ENCODE measurements at regions not wholly inside any gene's neighbourhood (a gene's known extent, or its start where the extent isn't known, plus 50 kb on each side); places are given as distances from the start of the nearest gene placed in this dataset.

DNA sequence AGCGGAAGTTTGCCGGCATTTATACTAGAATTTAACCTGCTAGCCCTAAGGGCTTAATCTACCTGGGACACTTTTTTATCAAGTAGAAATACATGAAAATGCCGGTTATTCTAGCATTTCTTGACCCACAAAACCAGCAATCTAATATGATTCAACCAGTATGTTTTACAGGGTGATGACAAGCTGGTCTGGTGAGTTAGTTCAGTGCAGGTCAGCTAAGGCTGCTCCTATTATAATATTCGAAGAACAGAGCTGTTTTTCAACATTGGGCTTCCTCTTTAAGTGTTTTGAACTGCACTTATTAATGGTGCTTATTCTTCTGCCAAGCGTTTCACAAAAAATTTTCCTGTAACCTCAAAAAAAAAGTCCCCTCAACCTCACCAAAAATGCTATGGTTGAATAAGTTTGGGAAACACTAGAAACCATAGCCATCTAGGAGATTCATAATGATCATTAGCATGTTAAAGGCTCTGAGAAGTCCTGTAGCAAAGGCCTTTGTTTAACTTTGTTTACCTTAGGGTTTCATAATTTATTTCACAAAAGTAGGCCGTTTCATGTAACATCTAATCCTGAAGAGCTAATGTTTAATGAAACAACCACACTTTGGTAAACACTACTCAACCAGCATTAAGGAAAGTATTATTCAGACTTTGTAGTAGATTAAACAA, 526.6 kb downstream of the KLF12 start:
- Mint-ChIP-seq H3K9me3 (peaks cover 0 to under 1% of the 10 kb centered on the region in 2 donors), H3K27ac (no peak overlapping the region), H3K36me3 (no peaks in the 10 kb centered on the region)
- ATAC-seq, result no peak
- no peak for DNase-seq (ENCODE audit: low spot score in 2 of 2)

GRCh38 chr13:73603646-73604045, 530.6 kb downstream of the KLF12 start:
- DNase-seq (ENCODE audit: low spot score in 2 of 2), result no peak
- Mint-ChIP-seq H3K36me3 (no peaks in the 10 kb centered on the region), H3K27ac (no peak overlapping the region), H3K9me3 (no peaks in the 10 kb centered on the region)
- ATAC-seq, result no peak

DNA sequence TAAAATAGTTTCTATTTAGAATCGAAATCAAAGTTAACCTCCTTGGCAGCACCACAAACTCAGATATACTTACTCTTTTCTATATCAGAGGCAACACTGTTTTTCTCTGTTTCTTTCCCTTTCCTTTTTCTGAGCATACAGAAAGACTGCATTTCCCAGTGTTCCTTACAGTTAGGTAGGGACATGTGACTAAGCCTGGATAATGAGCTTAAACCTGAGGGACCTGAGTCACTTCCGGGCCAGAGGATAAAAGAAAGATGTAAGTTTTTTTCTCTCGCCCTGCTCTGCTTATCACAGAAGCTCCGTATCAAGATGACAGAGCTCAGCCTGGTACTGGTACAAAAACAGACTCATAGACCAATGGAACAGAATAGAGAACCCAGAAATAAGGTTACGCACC, 531.9 kb downstream of the KLF12 start:
- Mint-ChIP-seq H3K36me3 (no peaks in the 10 kb centered on the region), H3K9me3 (peaks cover 0 to 4% of the 10 kb centered on the region in 2 donors), H3K27ac (no peak overlapping the region)
- ATAC-seq (peak in 1 of 2 donors; percentile 43), DNase-seq (ENCODE audit: low spot score in 2 of 2) (no peak)

DNA sequence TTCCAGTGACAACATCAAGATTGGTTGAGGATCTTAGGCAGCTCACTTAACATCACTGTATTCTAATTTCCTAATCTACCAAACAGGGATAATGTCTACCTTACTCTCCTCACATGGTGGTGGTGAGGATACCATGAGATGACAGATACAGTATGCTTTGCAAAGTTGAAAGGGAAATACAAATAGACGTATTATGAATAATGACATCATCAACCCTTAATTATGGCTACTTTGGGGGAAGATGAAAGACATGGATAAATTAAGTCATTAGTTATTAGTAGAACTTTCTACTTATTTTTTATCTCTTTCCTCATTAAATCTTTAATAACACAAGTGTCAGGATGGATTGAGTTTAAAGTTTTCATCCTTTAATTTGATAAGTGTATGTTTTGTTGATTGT, 532.5 kb downstream of the KLF12 start:
- Mint-ChIP-seq H3K27ac (no peak overlapping the region), H3K9me3 (peaks cover 0 to 4% of the 10 kb centered on the region in 2 donors), H3K36me3 (no peaks in the 10 kb centered on the region)
- ATAC-seq (no peak), DNase-seq (ENCODE audit: low spot score in 2 of 2) (no peak)

GRCh38 chr13:73599232-73600128, 534.7 kb downstream of the KLF12 start:
- H3K36me3 Mint-ChIP-seq, result no peaks in the 10 kb centered on the region
- no peak overlapping the region for H3K27ac Mint-ChIP-seq
- no peak for ATAC-seq
- H3K9me3 Mint-ChIP-seq, result peaks cover 0 to 4% of the 10 kb centered on the region in 2 donors
- DNase-seq (ENCODE audit: low spot score in 2 of 2), result no peak

DNA sequence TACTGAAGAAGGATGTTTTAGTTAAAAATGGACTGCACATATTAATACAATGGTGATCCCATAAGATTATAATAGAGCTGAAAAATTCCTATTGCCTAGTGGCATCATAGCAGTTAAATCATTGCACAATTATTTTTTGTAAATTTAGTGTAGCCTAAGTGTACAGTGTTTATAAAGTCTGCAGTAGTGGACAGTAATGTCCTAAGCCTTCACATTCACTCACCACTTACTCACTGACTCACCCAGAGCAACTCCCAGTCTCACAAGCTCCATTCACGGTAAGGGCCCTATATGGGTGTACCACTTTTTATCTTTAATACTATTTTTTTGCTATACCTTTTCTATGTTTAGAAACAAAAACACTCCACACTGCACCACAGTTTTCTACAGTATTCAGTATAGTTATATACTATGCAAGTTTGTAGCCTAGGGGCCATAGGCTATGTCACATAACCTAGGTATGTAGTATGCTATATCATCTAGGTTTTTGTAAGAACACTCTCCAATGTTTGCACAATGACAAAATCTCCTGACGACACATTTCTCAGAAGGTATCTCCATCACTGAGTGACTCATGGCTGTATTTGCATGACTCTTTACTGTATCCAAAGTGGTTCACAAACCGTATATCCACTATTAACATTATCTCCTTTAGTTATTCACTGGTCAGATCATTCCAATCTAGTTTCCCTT, 536.0 kb downstream of the KLF12 start:
- DNase-seq (ENCODE audit: low spot score in 2 of 2) (no peak), ATAC-seq (peak; percentile 16 to 46)
- Mint-ChIP-seq H3K36me3 (no peaks in the 10 kb centered on the region), H3K27ac (no peak overlapping the region), H3K9me3 (peaks cover 0 to 4% of the 10 kb centered on the region in 2 donors)

GRCh38 chr13:73596382-73596781, 537.6 kb downstream of the KLF5 start:
- H3K27ac Mint-ChIP-seq, result no peak overlapping the region
- peaks cover 0 to 4% of the 10 kb centered on the region in 2 donors for H3K9me3 Mint-ChIP-seq
- no peaks in the 10 kb centered on the region for H3K36me3 Mint-ChIP-seq
- DNase-seq (ENCODE audit: low spot score in 2 of 2) (no peak), ATAC-seq (peak in 1 of 2 donors; percentile 43)

DNA sequence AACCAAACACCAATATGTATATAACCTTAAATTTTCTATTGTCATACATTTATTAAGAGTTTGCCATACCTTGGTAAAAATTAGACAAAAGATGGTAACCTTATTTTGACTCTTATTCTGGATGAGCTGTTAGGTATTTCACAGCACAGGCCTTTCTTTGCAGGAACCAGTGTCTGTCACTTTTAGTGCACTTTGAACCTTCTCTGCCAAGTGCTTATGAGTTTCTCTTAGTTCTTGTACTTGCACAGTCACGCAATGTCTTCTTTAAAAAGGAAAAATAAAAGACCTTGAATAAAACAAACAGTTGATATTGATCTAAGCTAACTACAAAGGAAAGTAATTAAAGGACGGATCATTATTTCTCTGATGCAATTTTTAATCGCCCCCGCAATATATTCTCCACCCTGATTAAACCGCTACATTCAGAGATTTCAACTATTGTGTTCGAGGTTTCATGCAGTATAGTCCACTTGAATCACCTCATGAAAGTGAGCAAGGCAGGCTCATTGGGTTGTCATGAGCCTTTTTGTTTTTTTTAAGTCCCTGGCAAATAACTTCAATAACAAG, 534.5 kb downstream of the KLF5 start:
- no peaks in the 10 kb centered on the region for H3K36me3 Mint-ChIP-seq
- H3K27ac Mint-ChIP-seq, result no peak overlapping the region
- H3K9me3 Mint-ChIP-seq, result peaks cover 0 to under 1% of the 10 kb centered on the region in 2 donors
- no peak for ATAC-seq
- no peak for DNase-seq (ENCODE audit: low spot score in 2 of 2)

DNA sequence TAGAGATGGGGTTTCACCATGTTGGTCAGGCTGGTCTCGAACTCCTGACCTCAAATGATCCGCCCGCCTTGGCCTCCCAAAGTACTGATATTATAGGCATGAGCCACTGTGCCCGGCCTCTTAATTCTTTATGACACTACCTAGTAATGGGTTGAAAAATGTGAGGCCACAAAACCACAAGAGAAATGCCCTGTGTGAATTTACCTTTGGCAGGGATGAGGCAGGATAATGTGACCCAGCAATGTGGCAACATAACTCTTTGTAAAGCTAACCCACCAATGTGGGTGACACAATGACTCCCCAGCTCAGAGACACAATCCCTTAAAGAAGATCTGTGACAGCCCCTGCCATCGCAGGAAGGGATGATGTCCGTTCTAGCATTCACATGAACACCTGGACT, 533.1 kb downstream of the KLF5 start:
- Mint-ChIP-seq H3K27ac (no peak overlapping the region), H3K9me3 (no peaks in the 10 kb centered on the region), H3K36me3 (no peaks in the 10 kb centered on the region)
- ATAC-seq, result no peak
- no peak for DNase-seq (ENCODE audit: low spot score in 2 of 2)

DNA sequence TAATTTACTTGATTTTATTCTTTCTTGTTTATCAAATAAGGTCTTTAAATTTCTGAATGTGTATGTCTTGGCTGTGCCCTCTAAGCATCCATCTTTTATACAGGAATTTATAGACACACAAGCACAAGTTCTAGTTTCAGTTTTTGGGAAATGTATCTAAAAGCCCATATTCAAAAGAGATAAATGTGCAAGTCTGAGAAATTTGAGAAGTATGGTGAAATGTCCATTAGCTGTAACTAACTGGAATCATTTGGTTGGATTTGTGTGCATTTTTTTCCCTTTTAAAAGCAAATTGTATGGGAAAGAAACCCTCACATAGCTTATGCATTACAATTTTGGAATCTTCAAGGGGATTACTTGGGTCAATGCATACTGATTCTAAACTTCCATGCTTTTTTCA, 532.0 kb downstream of the KLF5 start:
- ATAC-seq (no peak), DNase-seq (ENCODE audit: low spot score in 2 of 2) (no peak)
- H3K27ac Mint-ChIP-seq, result no peak overlapping the region
- H3K9me3 Mint-ChIP-seq, result peaks cover 4 to 5% of the 10 kb centered on the region in 2 donors
- H3K36me3 Mint-ChIP-seq, result no peaks in the 10 kb centered on the region

DNA sequence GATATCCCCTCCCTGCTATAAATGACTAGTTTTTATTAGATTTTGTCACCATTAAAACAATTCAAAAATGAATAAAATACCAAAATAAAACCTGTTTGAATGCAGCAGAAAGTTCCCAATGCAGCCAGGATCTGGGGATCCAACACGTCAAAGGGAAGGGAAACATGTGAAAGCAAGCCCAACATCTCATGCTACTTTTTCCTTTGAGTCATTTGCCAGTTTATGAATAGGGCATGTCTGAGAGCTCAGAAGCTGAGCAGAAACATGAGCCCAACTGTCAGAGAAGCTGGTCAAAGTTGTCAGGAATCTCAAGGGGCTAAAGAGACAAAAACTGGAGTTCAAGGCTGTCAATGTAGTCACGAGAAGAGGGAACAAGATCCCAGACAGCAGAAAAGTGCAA, 526.4 kb downstream of the KLF5 start:
- Mint-ChIP-seq H3K9me3 (peaks cover 4 to 5% of the 10 kb centered on the region in 2 donors), H3K36me3 (no peaks in the 10 kb centered on the region), H3K27ac (no peak overlapping the region)
- DNase-seq (ENCODE audit: low spot score in 2 of 2), result no peak
- ATAC-seq, result no peak

GRCh38 chr13:73583331-73583730, 524.5 kb downstream of the KLF5 start:
- Mint-ChIP-seq H3K27ac (no peak overlapping the region), H3K36me3 (no peaks in the 10 kb centered on the region), H3K9me3 (peaks cover 4 to 8% of the 10 kb centered on the region in 2 donors)
- DNase-seq (ENCODE audit: low spot score in 2 of 2), result no peak
- no peak for ATAC-seq

DNA sequence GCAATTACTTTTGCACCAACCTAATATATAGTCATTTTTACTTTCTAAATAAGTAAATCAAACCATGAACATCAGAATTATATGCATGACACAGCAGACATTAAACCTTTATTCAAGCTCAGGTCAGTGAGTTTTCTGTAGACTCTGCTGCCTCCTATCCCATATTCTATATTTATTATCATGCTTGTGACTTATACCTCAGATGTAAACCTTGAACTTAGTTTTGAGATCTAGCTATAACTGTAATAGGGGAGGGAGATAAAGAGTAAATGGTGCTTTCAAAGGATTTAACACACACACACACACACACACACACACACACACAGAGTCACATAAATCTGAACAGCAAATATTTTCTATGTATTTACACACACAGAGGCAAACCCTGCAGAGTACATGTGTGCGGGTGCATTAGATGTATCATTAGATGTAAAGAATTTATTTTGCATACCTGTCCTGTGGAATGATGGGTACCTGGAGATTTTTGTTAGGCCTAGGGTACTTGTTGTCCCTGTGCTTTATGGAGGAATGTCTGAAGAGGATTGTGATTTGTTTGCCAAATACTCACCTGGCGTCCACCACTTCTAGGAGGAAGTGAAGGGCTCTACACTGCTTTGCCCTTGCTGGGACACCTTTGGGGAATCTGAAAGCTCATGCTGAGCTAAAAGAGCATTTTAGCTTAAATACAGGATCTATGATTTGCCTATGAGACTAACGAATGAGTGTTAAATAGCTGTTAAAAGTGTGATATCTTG, 521.9 kb downstream of the KLF5 start:
- DNase-seq (ENCODE audit: low spot score in 2 of 2), result no peak
- Mint-ChIP-seq H3K36me3 (no peaks in the 10 kb centered on the region), H3K9me3 (peaks cover 0 to 3% of the 10 kb centered on the region in 2 donors), H3K27ac (no peak overlapping the region)
- ATAC-seq, result no peak

GRCh38 chr13:73579574-73580274, 520.9 kb downstream of the KLF5 start:
- Mint-ChIP-seq H3K36me3 (no peaks in the 10 kb centered on the region), H3K9me3 (peaks cover 0 to 3% of the 10 kb centered on the region in 2 donors), H3K27ac (no peak overlapping the region)
- DNase-seq (ENCODE audit: low spot score in 2 of 2) (no peak), ATAC-seq (no peak)

GRCh38 chr13:73578251-73578875, 519.6 kb downstream of the KLF5 start:
- H3K9me3 Mint-ChIP-seq, result peaks cover 0 to 3% of the 10 kb centered on the region in 2 donors
- H3K36me3 Mint-ChIP-seq, result no peaks in the 10 kb centered on the region
- ATAC-seq (no peak), DNase-seq (ENCODE audit: low spot score in 2 of 2) (no peak)
- no peak overlapping the region for H3K27ac Mint-ChIP-seq

All from activated naive CD4-positive, alpha-beta T cell treated with anti-CD3 and anti-CD28 coated beads, Interleukin-2, amount 50 U/mL, for 72 hours (primary cell).